HCEC 1CT (cell line): ENCODE measurements at regions not wholly inside any gene's neighbourhood (a gene's known extent, or its start where the extent isn't known, plus 50 kb on each side); places are given as distances from the start of the nearest gene placed in this dataset.
A peak's percentile ranks its signal among the peaks of the same experiment; 100 is the strongest.
"Not testable (repeated sequence)": the region's sequence is repeated elsewhere in the genome, so short reads cannot be mapped to it uniquely, and the experiment has no call there.

ENCODE experiments used
- DNase-seq: peaks from one replicate; pipeline ENCODE4 v3.0.0-alpha.2; 2017

DNA sequence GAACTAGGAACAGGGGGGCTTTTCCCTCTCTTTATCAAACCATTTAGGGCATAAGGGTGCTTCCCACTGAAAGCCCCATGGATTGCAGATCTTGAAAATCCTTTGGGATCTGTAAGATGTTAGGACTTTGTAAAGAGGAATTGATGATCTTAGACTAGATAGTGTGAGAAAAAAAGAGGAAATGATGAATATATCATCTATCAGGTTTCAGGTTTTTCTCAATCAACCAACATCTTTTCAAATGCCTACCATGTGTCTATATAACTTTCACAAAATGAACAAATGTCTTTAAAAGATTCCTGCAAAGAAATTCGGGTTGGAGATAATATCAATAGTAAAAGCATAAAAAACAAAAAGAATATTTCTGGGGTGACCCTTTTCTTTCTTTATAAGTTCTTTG is 50.1 kb downstream of the KCNC4 start:
- no peak for DNase-seq

DNA sequence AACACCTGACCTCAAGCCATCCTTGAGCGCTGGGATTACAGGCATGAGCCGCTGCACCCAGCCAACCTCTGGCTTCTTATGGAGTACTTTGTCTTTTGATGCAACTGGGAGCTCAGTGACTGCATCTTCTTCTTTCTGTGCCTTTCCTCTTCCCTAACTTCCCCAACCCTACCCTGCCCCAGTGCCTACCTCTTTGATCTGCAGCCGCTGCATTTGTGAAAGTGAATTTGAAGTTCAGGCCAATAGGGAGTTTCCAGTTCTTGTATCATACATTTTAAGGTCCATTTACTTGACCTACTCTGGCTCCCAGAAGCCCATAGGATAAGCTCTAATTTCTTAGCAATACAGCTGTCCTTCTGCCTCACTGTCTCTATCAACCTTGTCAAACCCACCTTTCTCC is 52.2 kb downstream of the KCNC4 start:
- DNase-seq: no peak

DNA sequence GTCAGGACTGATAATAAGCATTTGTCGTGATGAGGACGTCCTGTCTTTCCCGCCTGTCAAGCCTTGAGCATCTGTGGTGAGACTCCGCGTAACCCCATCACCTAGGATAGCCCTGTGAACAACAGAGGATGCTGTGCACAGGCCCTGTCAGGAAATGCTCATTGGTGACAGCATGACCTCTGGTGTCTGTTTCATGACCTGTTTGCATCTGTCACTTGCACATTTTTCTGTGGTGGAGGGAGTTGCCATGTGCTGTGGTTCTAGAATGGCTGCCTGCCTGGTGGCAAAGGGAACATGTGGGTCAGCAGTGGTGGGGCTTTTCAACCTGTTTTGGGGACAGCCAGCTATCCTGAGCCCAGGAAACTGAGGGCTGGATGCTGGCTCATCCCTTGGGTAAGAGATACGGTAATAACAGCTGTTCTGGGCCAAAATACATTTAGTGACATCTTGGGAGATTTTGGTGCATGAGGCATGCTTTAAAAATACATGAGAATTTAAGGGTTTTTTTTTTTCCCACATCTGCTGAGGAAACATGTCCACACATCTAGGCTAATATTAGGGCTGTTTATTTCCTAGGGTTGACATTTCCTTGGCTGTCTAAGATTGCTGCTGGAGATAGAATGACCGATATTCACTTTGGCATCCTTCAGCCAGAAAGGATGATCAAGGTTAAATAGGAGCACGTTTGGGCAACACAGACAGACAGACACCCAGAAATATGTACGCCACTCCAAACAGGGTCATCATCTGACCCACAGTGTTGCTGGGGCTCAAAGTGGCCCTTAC is 52.9 kb downstream of the KCNC4 start:
- DNase-seq: no peak

DNA sequence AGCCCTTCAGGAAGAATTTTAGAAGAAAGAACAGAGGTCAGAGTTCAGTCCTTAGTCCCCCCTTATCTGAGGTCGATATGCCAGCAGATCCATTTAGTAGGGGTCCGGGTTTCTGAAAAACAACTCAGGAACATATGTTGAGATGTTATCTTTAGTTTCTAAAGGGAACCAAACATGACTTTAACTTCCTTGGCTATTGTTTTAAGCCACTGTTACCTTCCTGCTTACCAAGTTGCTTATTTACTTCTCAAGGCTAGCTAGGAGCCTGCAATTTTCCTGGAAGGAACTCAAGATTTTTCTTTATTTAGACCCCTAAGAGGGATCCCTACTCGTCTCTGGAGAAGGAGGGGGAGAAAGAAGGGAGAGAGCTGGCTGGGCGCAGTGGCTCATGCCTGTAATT is 54.3 kb downstream of the KCNC4 start:
- DNase-seq: no peak

DNA sequence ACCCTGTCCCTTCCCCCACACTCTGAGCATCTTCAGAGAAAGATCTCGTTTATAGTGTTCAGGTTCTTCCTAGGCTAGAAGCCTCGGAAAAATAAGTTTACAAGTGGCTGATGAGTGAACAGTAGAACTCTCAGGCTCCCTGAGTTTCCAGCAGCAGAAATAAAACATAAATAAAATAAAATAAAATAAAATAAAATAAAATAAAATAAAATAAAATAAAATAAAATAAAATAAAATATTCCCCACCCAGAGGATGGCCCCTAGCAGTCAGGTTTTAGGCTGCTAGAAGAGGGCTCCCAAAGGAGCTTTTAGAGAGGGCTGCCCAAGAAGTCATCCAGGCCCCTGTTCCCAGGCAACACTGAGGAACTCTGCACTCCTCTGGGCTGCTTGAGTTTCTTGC is 55.1 kb downstream of the KCNC4 start:
- DNase-seq: no peak

DNA sequence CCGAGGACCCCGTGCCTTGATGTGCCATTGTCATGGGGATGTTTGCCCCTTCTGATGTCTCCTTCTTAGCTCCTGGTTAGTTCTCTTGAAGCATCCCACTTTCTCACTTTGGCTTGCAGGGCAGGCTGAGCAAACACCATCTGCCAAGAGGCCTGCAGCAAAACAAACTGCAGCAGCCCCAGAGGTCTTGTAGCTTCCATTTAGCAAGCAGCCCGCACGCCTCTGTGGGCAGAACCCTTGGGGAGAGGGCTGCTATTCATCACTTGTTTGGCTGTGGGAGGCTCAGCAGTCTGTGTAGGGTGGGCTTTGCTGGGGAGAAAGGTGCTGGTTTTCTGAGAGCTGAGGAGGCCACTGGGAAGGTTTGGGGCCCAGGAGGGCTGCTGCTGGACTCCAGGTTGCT is 56.7 kb downstream of the KCNC4 start:
- DNase-seq: no peak

DNA sequence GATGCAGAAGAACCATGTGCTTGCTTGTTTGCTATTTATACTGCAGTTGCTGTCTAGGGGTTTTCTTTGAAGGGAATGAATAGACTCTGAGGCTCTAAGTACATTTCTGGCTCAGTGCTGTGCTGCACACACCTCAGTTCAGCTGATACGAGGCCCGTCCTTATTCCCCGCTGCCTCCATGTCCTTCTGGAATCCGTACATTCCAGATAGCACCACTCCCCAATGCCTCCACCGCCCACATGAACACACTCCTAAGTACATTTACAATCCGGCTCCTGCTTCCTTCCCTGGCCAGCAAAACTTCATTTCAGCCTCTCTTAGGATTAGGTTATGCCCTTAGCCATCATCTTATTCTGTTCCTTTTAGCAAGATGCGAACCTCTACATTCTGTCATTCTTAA is 57.1 kb downstream of the KCNC4 start:
- DNase-seq: no peak

DNA sequence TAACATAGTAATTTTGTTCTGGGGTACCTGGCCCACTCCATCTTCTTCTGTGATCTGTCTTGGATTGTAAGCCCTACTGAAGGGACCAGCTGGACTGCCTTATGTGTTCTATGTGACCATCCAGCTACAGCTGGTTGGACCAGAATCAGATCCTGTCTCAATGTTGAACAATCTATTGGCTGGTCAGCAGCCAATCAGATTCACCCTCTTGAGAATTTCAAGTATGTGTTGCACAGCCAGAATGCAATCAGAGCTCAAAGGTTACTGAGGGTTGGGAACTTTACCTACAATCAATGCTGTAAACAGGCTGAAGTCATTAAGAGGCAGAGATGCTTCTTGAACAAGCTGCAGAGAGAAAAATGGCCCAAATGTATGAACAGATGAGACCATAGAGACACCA is 61.9 kb downstream of the KCNC4 start:
- no peak for DNase-seq

DNA sequence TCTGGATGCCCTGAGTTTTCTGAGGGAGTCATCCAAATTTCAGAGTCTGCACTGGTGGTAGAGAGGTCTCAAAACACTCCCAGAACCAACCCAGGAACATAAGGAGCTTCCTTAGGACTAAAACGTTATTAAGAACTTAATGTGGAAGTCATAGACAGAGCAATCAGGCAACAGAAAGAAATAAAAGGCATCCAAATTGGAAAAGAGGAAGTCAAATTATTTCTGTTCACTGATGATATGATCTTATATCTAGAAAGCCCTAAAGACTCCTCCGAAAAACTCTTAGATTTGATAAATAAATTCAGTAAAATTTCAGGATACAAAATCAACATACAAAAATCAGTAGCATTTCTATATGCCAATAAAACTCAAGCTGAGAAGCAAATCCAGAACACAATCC is 63.7 kb downstream of the KCNC4 start:
- not testable (repeated sequence) for DNase-seq

DNA sequence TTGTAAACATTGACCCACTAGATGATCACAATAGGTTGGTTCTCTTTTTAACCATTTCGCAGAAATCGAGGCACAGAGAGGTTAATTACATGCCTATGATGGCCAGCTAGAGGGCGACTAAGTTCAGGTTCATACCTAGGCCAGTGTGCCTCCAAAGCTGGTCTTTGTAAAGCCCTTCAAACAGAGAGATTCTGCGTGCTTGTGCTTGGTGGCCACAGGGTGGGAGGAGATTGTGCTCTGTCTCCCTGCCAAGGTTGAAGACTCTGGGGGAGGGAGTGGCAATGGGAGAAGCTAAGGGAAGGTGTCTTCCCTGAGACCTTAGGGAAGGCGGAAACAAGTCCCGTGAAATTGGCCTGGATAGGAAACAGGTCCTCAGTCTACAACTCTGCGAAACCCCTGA is 59.1 kb upstream of the RBM15 start:
- no peak for DNase-seq

DNA sequence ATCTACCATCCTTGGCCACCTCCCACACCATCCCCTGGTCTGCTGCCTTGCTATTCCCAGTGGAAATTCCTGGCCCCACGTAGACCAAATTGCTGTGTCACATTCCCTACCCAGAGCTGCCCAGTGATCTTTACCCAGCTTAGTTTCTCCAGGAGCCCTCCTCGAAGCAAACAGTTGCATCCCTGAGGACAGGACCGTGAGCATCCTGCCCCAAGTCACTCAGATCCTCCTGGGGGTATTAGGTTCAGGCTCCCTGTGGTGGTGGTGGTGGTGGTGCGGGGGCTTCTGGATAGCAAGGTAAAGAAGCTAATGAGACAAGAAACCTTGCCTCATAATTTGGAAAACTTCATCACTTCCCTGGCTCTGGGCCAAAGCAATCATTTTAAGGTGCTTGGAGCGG is 58.4 kb upstream of the RBM15 start:
- DNase-seq: no peak

DNA sequence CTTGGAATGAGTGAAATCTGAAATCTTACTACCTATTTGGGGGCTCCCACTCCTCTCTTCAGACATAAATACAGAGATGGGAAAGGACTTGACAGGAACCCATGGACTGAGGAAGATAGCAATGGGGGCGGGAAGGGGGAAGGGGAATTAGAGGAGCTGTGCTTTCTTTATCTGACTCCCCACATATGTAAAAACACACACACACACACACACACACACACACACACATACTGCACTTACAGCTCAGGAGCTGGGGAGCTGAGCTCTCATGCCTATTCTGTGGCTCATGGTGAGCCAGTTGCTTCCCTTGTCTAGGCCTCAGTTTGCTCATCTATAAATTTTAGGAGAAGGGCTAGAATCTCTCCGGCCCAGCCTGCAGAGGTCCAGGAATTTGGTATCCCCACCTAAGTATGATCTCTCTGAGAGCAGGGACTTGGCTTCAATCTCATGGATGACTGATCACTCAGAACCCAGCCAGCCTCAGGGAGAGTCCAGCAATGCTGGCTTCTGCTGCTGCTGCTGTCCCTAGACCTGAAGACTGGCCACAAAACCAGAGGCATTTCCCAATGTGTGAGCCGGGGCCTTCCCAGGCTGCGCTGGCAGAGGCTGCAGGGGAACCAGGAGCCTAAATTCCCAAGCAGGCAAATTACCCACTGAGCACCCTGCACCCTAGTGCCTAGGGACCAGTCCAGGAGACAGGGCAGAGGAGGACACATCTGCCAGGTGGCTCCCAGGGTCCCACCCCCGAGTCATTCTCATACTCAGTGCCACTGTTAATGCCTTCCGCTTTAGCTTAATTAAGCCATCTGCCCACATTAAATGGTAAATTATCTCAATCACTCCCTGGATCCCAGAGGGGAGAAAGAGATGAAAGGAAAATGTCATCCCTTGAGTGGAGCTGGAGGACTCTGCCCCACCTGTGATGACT is 57.5 kb upstream of the RBM15 start:
- DNase-seq: no peak

DNA sequence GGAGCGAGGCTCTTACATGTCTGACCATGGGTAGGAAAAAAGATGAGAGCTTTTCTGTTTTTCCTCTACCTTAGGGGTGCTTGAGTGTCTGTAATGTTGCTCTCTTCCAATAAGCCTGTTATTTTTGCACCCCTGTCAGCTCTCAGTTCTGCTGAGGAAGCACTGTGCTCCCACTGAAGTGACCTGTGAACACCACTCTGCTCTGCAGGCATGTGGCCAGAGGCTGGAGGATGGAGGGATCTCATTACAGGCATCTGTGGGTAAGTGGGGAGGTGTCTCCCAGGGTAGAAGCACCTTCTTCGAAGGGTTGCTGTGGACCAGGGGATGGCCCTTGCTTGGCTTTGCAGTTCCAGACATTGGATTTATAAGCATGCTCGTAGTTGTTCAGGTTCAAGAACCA is 56.8 kb upstream of the RBM15 start:
- DNase-seq: no peak

DNA sequence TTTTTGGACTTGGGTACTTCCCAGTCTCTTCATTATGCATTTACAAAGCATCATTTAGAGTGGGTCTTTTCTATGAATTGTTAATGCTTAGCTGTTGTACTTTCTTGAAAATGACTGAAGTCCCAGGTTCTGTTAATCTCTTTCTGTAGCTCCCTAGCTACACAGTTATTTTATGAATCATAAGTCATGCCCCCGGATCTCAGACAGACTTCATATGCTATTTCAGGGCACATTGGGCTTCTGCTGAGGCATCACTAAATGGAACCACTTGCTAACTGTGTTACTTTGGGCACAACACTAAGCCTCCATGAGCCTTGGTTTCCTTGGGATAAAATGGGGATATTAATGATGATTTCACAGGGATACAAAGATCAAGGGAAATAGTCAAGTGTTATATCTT is 55.5 kb upstream of the RBM15 start:
- DNase-seq: peak; percentile 19

DNA sequence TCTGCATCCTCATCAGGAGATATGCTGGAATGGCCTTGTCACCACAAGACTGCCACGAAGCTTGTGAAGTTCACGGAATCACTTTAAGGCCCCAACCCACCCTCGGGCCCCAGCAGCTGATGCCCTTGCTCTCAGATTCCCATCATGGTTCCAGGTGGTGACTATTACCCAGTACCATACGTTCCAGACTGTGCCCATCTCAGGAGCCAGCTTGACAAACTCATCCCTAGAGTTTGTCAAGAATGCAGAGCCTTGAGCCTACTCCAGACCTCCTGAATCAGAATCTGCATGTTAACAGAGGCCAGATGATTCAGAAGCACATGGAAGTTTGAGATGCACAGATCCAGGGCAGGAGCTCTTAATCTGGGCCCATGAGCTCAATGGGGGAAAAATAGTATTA is 53.9 kb upstream of the RBM15 start:
- DNase-seq: no peak

DNA sequence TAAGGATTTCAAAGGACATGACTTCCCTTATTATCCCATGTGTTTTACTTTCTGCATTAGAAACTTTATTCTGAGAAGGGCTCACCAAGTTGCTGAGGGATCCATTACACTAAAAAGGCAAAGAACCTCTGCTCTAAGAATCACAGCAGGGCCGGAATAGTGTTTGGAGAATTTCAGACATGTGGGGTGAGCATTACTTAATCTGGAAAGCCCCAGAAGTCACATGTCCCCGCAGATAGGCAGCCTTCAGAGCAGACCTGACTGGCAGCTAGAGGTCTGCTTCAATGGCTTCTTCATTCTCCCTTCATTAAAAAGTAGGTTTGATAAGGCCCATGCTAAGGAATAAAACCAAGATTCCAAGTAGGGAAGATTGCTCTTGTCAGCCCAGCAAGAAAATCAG is 52.6 kb upstream of the RBM15 start:
- no peak for DNase-seq

DNA sequence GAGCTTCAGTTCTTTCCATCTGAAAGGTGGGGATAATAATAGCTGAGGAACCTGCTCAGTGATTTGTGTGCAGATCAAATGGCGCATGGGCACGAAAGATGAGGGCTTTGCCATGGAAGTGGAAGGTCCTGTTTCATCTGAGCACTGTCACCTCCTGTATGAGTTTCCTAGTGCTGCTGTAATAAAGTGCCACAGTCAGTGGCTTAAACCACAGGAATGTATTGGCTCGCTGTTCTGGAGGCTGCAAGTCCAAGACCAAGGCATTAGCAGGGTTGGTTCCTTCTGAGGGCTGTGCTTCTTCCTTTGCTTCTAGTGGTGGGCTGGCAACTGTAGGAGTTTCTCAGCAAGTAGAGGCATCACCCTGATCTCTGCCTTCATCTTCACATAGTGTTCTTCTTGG is 51.1 kb upstream of the RBM15 start:
- no peak for DNase-seq
